ENCODE measurements at regions not wholly inside any gene's neighbourhood (a gene's known extent, or its start where the extent isn't known, plus 50 kb on each side); places are given as distances from the start of the nearest gene placed in this dataset.

DNA sequence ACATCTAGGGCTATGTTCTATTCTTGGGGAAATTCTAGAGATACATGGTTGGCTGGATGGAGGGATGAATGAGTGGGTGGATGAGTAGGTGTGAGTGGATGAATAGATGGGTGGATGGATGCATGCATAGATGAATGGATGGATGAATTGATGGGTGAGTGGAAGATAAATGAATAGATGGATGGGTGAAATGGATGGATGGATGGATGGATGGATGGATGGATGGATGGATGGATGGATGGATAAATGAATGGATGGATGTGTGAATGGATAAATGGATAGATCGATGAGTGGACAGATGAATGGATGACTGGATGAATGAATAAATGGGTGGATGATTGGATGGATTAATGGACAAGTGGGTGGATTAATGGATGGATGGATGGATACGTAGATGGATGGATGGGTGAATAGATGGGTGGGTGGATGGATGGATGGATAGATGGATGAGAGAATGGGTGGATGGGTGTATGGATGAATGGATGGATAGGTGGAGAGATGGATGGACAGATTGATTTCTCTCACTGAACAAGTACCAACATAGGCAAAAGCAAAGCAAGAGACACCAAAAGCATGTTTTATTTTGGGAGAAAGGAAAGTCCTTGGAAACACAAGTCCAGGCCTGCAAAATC is 143.2 kb downstream of the TSHZ3 start:
- Histone ChIP-seq H3K27ac (no peak overlapping the region), H3K27me3 (replicated peaks) (no peaks in the 10 kb centered on the region), H3K4me3 (ENCODE audit: low read depth, low read length) (no peak overlapping the region), H3K36me3 (replicated peaks) (no peaks in the 10 kb centered on the region)
- DNase-seq, result no peak
- TF ChIP-seq, protein P1, sequence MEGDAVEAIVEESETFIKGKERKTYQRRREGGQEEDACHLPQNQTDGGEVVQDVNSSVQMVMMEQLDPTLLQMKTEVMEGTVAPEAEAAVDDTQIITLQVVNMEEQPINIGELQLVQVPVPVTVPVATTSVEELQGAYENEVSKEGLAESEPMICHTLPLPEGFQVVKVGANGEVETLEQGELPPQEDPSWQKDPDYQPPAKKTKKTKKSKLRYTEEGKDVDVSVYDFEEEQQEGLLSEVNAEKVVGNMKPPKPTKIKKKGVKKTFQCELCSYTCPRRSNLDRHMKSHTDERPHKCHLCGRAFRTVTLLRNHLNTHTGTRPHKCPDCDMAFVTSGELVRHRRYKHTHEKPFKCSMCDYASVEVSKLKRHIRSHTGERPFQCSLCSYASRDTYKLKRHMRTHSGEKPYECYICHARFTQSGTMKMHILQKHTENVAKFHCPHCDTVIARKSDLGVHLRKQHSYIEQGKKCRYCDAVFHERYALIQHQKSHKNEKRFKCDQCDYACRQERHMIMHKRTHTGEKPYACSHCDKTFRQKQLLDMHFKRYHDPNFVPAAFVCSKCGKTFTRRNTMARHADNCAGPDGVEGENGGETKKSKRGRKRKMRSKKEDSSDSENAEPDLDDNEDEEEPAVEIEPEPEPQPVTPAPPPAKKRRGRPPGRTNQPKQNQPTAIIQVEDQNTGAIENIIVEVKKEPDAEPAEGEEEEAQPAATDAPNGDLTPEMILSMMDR (IDR thresholded peaks at IDR 0.05; ENCODE audit: low read depth, low read length, missing control alignments), result no peak
- in situ Hi-C loops (cut with HindIII; ENCODE audit: low pct_ligation_motif_present, low sequenced_read_pairs), result no loop called here

DNA sequence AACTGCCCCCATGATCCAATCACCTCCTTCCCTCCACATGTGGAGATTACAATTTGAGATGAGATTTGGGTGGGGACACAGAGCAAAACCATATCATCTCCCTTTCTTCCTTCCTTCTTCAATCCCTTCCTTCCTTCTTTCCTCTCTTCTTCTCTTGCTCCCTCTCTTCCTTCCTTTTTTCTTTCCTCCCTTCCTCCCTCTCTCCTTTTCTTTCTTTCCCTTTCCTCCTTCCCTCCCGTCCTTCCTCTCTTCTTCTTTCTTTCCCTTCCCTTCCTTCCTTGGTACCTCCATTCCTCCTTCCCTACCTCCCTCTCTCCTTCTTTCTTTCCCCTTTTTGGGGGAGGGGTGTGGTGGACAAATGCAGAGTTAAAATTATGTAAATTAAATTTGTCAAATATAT is 145.1 kb downstream of the TSHZ3 start:
- no peak overlapping the region for H3K4me3 ChIP-seq (ENCODE audit: low read depth, low read length)

DNA sequence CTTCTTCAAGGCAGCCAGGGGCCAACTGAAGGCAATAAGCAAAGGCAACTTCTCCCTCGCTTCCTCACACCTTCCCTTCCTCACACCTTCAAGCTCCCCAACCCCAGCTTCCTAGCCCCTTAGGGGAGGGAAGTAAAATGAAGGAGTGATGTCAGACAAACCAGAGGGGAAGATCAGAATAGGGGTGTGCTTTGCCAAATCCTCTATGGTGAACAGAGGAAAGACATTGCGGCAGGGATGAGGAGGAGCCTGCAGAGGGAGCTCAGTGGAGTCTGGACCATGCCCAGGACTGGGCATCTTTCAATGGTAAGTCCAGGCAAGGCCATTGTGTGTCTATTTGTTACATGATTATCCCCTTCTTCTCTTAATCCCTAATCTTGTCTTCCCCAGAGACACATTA is 164.0 kb downstream of the TSHZ3 start:
- DNase-seq, result no peak
- TF ChIP-seq, protein P1 (IDR thresholded peaks at IDR 0.05; ENCODE audit: low read depth, low read length, missing control alignments), result no peak
- no peaks in the 10 kb centered on the region for H3K27me3 ChIP-seq (replicated peaks)
- H3K36me3 ChIP-seq (replicated peaks), result no peaks in the 10 kb centered on the region
- no peak overlapping the region for H3K27ac ChIP-seq
- in situ Hi-C loops (cut with HindIII; ENCODE audit: low pct_ligation_motif_present, low sequenced_read_pairs), result no loop called here
- no peak overlapping the region for H3K4me3 ChIP-seq (ENCODE audit: low read depth, low read length)

More for the DNA sequence above, 145.1 kb downstream of the TSHZ3 start:
- DNase-seq, result no peak
- Histone ChIP-seq H3K27me3 (replicated peaks) (no peaks in the 10 kb centered on the region), H3K27ac (no peak overlapping the region), H3K36me3 (replicated peaks) (no peaks in the 10 kb centered on the region)
- TF ChIP-seq, protein P1 (IDR thresholded peaks at IDR 0.05; ENCODE audit: low read depth, low read length, missing control alignments), result no peak
- in situ Hi-C loops (cut with HindIII; ENCODE audit: low pct_ligation_motif_present, low sequenced_read_pairs), result no loop called here

DNA sequence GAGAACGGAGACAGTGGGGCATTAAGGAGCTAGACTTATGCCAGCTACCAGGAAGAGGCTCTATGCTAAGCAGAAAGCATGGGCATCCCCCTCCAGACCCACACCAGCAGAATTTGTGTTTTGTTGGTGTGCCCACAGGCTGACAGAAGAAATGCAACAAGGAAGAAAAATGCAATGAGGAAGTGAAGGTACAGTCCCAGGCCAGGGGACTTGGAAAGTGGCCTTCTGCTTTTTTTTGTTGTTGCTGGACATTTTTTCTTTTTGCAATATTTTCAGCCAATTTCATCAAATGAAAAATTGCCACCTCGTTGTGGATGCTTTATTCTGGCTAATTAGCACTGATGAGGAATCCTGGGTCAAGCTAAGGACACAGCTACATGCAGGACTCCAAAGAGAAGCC is 167.7 kb downstream of the TSHZ3 start:
- H3K36me3 ChIP-seq (replicated peaks), result no peaks in the 10 kb centered on the region
- H3K27me3 ChIP-seq (replicated peaks), result no peaks in the 10 kb centered on the region
- no peak for DNase-seq
- TF ChIP-seq, protein P1 (IDR thresholded peaks at IDR 0.05; ENCODE audit: low read depth, low read length, missing control alignments), result no peak
- no peak overlapping the region for H3K4me3 ChIP-seq (ENCODE audit: low read depth, low read length)
- in situ Hi-C loops (cut with HindIII; ENCODE audit: low pct_ligation_motif_present, low sequenced_read_pairs), result no loop called here
- H3K27ac ChIP-seq, result no peak overlapping the region

DNA sequence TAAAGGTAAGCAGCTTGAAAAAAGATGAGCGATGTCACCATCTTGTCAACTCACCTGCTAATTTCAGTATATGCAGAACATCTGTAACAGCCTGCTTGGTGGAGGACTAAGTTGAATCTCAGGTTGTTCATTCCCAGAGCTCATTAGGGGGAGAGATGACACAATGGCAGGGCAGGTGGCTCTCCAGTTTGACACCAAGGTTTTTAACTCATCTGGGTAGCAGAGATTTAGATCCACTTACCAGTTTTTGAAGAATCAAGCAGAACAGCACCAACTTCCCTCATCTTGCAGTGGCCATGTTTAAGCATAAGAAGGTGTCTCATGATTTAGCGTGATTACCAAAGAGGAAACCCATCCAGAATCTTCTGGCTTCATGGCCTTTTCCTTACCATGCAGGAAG is 168.3 kb downstream of the TSHZ3 start:
- TF ChIP-seq, protein P1 (IDR thresholded peaks at IDR 0.05; ENCODE audit: low read depth, low read length, missing control alignments), result no peak
- DNase-seq, result no peak
- no peak overlapping the region for H3K27ac ChIP-seq
- no peak overlapping the region for H3K4me3 ChIP-seq (ENCODE audit: low read depth, low read length)
- no peaks in the 10 kb centered on the region for H3K36me3 ChIP-seq (replicated peaks)
- in situ Hi-C loops (cut with HindIII; ENCODE audit: low pct_ligation_motif_present, low sequenced_read_pairs), result no loop called here
- no peaks in the 10 kb centered on the region for H3K27me3 ChIP-seq (replicated peaks)

DNA sequence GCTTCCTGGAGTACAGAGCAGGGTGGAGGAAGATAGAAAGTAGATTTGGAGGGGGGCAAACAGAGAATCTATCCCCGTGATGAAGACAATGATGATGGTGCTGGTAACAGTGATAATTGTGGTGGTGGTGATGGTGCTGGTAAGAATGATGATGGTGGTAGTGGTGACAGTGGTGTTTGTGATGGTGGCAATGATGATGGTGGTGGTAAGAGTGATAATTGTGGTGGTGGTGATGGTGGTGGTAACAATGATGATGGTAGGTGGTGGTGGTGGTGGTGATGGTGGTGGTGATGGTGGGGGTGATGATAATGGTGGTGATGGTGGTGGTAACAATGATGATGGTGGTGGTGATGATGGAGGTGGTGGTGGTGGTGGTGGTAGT is 169.8 kb downstream of the TSHZ3 start:
- H3K27ac ChIP-seq, result no peak overlapping the region
- in situ Hi-C loops (cut with HindIII; ENCODE audit: low pct_ligation_motif_present, low sequenced_read_pairs), result no loop called here

More for the DNA sequence above, 169.8 kb downstream of the TSHZ3 start:
- TF ChIP-seq, protein P1 (IDR thresholded peaks at IDR 0.05; ENCODE audit: low read depth, low read length, missing control alignments), result no peak
- Histone ChIP-seq H3K4me3 (ENCODE audit: low read depth, low read length) (no peak overlapping the region), H3K27me3 (replicated peaks) (no peaks in the 10 kb centered on the region), H3K36me3 (replicated peaks) (no peaks in the 10 kb centered on the region)
- no peak for DNase-seq

All from brain microvascular endothelial cell (primary cell).